HG03469 (cell line): ENCODE measurements at regions not wholly inside any gene's neighbourhood (a gene's known extent, or its start where the extent isn't known, plus 50 kb on each side); places are given as distances from the start of the nearest gene placed in this dataset.

Experiments
- ATAC-seq: cut with Tn5 transposase; IDR thresholded peaks from one replicate; pipeline ENCODE4 v1.9.1; 2021; ENCODE audit warnings: mild to moderate bottlenecking, moderate library complexity, moderate number of reproducible peaks; ENCODE audit not compliant: unreplicated experiment

- no peak for ATAC-seq
Observed at GRCh38 chr4:155523358-155523757, 143.3 kb upstream of the GUCY1A1 start.

GRCh38 chr4:155522201-155522600 is 144.4 kb upstream of the GUCY1A1 start:
- no peak for ATAC-seq

- ATAC-seq = no peak
Observed at GRCh38 chr4:155521382-155521781, 144.6 kb upstream of the MAP9 start.

- no peak for ATAC-seq
Observed at GRCh38 chr4:155515444-155516075, 138.8 kb upstream of the MAP9 start.

GRCh38 chr4:155514628-155515027 is 137.9 kb upstream of the MAP9 start:
- ATAC-seq = no peak

- ATAC-seq = no peak
Observed at GRCh38 chr4:155512817-155513216, 136.1 kb upstream of the MAP9 start.

- no peak for ATAC-seq
Observed at GRCh38 chr4:155512046-155512445, 135.3 kb upstream of the MAP9 start.

GRCh38 chr4:155510771-155511170 is 134.0 kb upstream of the MAP9 start:
- no peak for ATAC-seq

- no peak for ATAC-seq
Observed at GRCh38 chr4:155509555-155509954, 132.8 kb upstream of the MAP9 start.

- no peak for ATAC-seq
Observed at GRCh38 chr4:155506745-155507144, 130.0 kb upstream of the MAP9 start.

GRCh38 chr4:155505321-155505720 is 128.6 kb upstream of the MAP9 start:
- ATAC-seq = no peak

GRCh38 chr4:155497306-155497705 is 120.5 kb upstream of the MAP9 start:
- no peak for ATAC-seq

GRCh38 chr4:155496294-155496626 is 119.5 kb upstream of the MAP9 start:
- ATAC-seq = no peak

GRCh38 chr4:155495572-155496293 is 119.0 kb upstream of the MAP9 start:
- no peak for ATAC-seq

GRCh38 chr4:155494037-155494718 is 117.4 kb upstream of the MAP9 start:
- no peak for ATAC-seq

- peak; percentile 95 for ATAC-seq
Observed at GRCh38 chr4:155491336-155492120, 114.8 kb upstream of the MAP9 start.

- no peak for ATAC-seq
Observed at GRCh38 chr4:155489271-155489670, 112.5 kb upstream of the MAP9 start.

- ATAC-seq = no peak
Observed at GRCh38 chr4:155488691-155489090, 111.9 kb upstream of the MAP9 start.

GRCh38 chr4:155487210-155487609 is 110.4 kb upstream of the MAP9 start:
- ATAC-seq = no peak

GRCh38 chr4:155481150-155481549 is 104.4 kb upstream of the MAP9 start:
- ATAC-seq = no peak

GRCh38 chr4:155479835-155480234 is 103.1 kb upstream of the MAP9 start:
- no peak for ATAC-seq
